CD4-positive, alpha-beta T cell treated with Interleukin-10 for 1 hour (primary cell): ENCODE measurements at regions not wholly inside any gene's neighbourhood (a gene's known extent, or its start where the extent isn't known, plus 50 kb on each side); places are given as distances from the start of the nearest gene placed in this dataset.
A peak's percentile ranks its signal among the peaks of the same experiment; 100 is the strongest.

Source experiments
- DNase-seq: peaks from one replicate; pipeline ENCODE4 v3.0.0-alpha.2; 2020

- peak; percentile 38 for DNase-seq
These were observed 57.2 kb upstream of the UBE2E1 start for GRCh38 chr3:23748398-23749110.

- no peak for DNase-seq
These were observed 56.1 kb upstream of the UBE2E1 start for GRCh38 chr3:23749609-23750008.

GRCh38 chr3:23750573-23751210, 55.1 kb upstream of the UBE2E1 start:
- no peak for DNase-seq

- no peak for DNase-seq
These were observed 54.5 kb upstream of the UBE2E1 start for GRCh38 chr3:23751212-23751723.

GRCh38 chr3:23752126-23752525, 53.6 kb upstream of the UBE2E1 start:
- no peak for DNase-seq

- DNase-seq, result no peak
These were observed 51.5 kb upstream of the UBE2E1 start for GRCh38 chr3:23754215-23754614.
